ENCODE measurements at regions not wholly inside any gene's neighbourhood (a gene's known extent, or its start where the extent isn't known, plus 50 kb on each side); places are given as distances from the start of the nearest gene placed in this dataset.

- Mint-ChIP-seq H3K4me3 (no peak overlapping the region), H3K4me1 (ENCODE audit: low read depth) (no peaks in the 10 kb centered on the region), H3K9me3 (no peaks in the 10 kb centered on the region), H3K36me3 (ENCODE audit: low read depth) (no peaks in the 10 kb centered on the region), H3K27ac (no peak overlapping the region), H3K27me3 (no peaks in the 10 kb centered on the region)
- TF ChIP-seq, protein P1, sequence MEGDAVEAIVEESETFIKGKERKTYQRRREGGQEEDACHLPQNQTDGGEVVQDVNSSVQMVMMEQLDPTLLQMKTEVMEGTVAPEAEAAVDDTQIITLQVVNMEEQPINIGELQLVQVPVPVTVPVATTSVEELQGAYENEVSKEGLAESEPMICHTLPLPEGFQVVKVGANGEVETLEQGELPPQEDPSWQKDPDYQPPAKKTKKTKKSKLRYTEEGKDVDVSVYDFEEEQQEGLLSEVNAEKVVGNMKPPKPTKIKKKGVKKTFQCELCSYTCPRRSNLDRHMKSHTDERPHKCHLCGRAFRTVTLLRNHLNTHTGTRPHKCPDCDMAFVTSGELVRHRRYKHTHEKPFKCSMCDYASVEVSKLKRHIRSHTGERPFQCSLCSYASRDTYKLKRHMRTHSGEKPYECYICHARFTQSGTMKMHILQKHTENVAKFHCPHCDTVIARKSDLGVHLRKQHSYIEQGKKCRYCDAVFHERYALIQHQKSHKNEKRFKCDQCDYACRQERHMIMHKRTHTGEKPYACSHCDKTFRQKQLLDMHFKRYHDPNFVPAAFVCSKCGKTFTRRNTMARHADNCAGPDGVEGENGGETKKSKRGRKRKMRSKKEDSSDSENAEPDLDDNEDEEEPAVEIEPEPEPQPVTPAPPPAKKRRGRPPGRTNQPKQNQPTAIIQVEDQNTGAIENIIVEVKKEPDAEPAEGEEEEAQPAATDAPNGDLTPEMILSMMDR (IDR thresholded peaks at IDR 0.05) = no peak
- DNase-seq (no peak), ATAC-seq (ENCODE audit: poor library complexity) (no peak)
- Histone ChIP-seq H3K9me3 (ENCODE audit: control insufficient read depth in 1 of 2, insufficient read depth in 1 of 2, low read length in 2 of 2) (no peaks in the 10 kb centered on the region), H3K27ac (ENCODE audit: low read depth in 1 of 2, low read length in 2 of 2) (no peak overlapping the region), H3K36me3 (ENCODE audit: insufficient read depth, low read length) (no peaks in the 10 kb centered on the region), H3K27me3 (ENCODE audit: control insufficient read depth in 1 of 2, insufficient read depth in 2 of 2, low read length in 2 of 2) (no peaks in the 10 kb centered on the region), H3K4me1 (ENCODE audit: insufficient read depth, low read length) (no peaks in the 10 kb centered on the region), H3K4me3 (ENCODE audit: low read length) (no peak overlapping the region)
- intact Hi-C loops (cut with DNase I, micrococcal nuclease) = no loop called here
- CTCF ChIA-PET = no interaction called here
- POLR2A ChIA-PET = no interaction called here
Measured at GRCh38 chr9:89850153-89850552, 245.3 kb downstream of the GADD45G start.

DNA sequence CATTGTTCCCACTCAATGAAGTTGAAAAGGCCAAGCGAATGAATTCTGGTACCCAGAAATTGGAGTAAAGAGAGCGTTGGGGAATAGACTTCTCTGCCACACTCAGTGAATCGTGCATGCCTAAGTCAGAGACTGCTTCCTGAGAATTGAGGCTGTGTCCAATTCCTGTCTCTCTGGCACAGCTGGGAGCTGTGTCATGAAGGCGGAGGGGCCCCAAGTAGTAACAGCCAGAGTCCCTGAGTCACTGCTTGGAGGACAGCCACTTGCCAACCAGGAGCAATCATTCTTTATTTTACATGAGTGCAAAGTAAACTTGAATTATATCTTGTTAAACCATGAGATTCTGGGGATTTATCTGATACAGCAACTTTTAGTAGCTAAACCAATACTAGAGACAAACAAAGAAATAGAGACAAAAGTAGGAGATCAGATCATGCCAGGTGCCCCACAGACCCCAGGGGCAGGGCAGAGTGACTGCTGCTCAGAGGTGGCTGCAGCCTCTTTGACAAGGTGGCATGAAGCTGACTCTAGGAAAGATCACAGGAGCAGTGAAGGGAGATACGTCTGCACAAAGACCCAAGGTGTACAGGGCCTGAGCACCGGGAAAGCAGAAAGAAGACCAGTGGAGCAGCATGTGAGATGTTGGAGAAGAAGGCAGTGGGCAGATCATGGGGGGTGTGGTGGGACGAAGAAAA is 246.0 kb downstream of the GADD45G start:
- H3K27me3 ChIP-seq (ENCODE audit: control insufficient read depth in 1 of 2, insufficient read depth in 2 of 2, low read length in 2 of 2) = no peaks in the 10 kb centered on the region
- ATAC-seq (ENCODE audit: poor library complexity) (no peak), DNase-seq (no peak)
- Mint-ChIP-seq H3K4me1 (ENCODE audit: low read depth) (no peaks in the 10 kb centered on the region), H3K4me3 (no peak overlapping the region), H3K36me3 (ENCODE audit: low read depth) (no peaks in the 10 kb centered on the region), H3K9me3 (no peaks in the 10 kb centered on the region), H3K27ac (no peak overlapping the region), H3K27me3 (no peaks in the 10 kb centered on the region)
- no peaks in the 10 kb centered on the region for H3K36me3 ChIP-seq (ENCODE audit: insufficient read depth, low read length)
- H3K4me1 ChIP-seq (ENCODE audit: insufficient read depth, low read length) = no peaks in the 10 kb centered on the region
- intact Hi-C loops (cut with DNase I, micrococcal nuclease) = no loop called here
- ChIA-PET CTCF (no interaction called here), POLR2A (no interaction called here)
- H3K27ac ChIP-seq (ENCODE audit: low read depth in 1 of 2, low read length in 2 of 2) = no peak overlapping the region
- TF ChIP-seq, protein P1 (IDR thresholded peaks at IDR 0.05) = no peak
- H3K9me3 ChIP-seq (ENCODE audit: control insufficient read depth in 1 of 2, insufficient read depth in 1 of 2, low read length in 2 of 2) = no peaks in the 10 kb centered on the region
- H3K4me3 ChIP-seq (ENCODE audit: low read length) = no peak overlapping the region

- TF ChIP-seq, protein P1 (IDR thresholded peaks at IDR 0.05) = no peak
- no peaks in the 10 kb centered on the region for H3K9me3 Mint-ChIP-seq
- H3K4me3 ChIP-seq (ENCODE audit: low read length) = no peak overlapping the region
- H3K4me1 Mint-ChIP-seq (ENCODE audit: low read depth) = no peaks in the 10 kb centered on the region
- no peaks in the 10 kb centered on the region for H3K27me3 Mint-ChIP-seq
- H3K36me3 Mint-ChIP-seq (ENCODE audit: low read depth) = no peaks in the 10 kb centered on the region
- no peak overlapping the region for H3K4me3 Mint-ChIP-seq
- CTCF ChIA-PET = no interaction called here
- no peak for DNase-seq
- no peaks in the 10 kb centered on the region for H3K27me3 ChIP-seq (ENCODE audit: control insufficient read depth in 1 of 2, insufficient read depth in 2 of 2, low read length in 2 of 2)
- H3K36me3 ChIP-seq (ENCODE audit: insufficient read depth, low read length) = no peaks in the 10 kb centered on the region
- POLR2A ChIA-PET = no interaction called here
- ATAC-seq (ENCODE audit: poor library complexity) = no peak
- intact Hi-C loops (cut with DNase I, micrococcal nuclease) = no loop called here
- no peak overlapping the region for H3K27ac Mint-ChIP-seq
- no peaks in the 10 kb centered on the region for H3K4me1 ChIP-seq (ENCODE audit: insufficient read depth, low read length)
- H3K9me3 ChIP-seq (ENCODE audit: control insufficient read depth in 1 of 2, insufficient read depth in 1 of 2, low read length in 2 of 2) = no peaks in the 10 kb centered on the region
- H3K27ac ChIP-seq (ENCODE audit: low read depth in 1 of 2, low read length in 2 of 2) = no peak overlapping the region
Measured at GRCh38 chr9:89853161-89853560, 248.3 kb downstream of the GADD45G start.

Measured in CD4-positive, alpha-beta T cell (primary cell).